Spinal cord (tissue), 9 donors: ENCODE measurements at regions not wholly inside any gene's neighbourhood (a gene's known extent, or its start where the extent isn't known, plus 50 kb on each side); places are given as distances from the start of the nearest gene placed in this dataset.
"Not testable (repeated sequence)": the region's sequence is repeated elsewhere in the genome, so short reads cannot be mapped to it uniquely, and the experiment has no call there.

ENCODE experiments used
- DNase-seq, 6 donors: peaks; one replicate each; pipeline versions ENCODE4 v3.0.0 to v3.0.0-alpha.2; 2013 to 2015; ENCODE audit warnings: low spot score in 6 of 6, low read depth in 4 of 6
- H3K27ac ChIP-seq: one replicate; pipeline ENCODE4 v1.5.1; 2013; ENCODE audit warnings: low read depth, low read length, control low read depth
- H3K27me3 ChIP-seq: one replicate; pipeline ENCODE4 v1.6.1; 2013; ENCODE audit warnings: low read length; ENCODE audit not compliant: control insufficient read depth, insufficient read depth
- H3K36me3 ChIP-seq: one replicate; pipeline ENCODE4 v1.6.1; 2013; ENCODE audit warnings: low read length; ENCODE audit not compliant: control insufficient read depth, insufficient read depth
- H3K4me1 ChIP-seq: one replicate; pipeline ENCODE4 v1.6.1; 2013; ENCODE audit warnings: low read length; ENCODE audit not compliant: control insufficient read depth, insufficient read depth
- H3K4me3 ChIP-seq: one replicate; pipeline ENCODE4 v1.5.1; 2013; ENCODE audit warnings: low read depth, low read length, control low read depth
- H3K9me3 ChIP-seq: one replicate; pipeline ENCODE4 v1.6.1; 2013; ENCODE audit warnings: low read length; ENCODE audit not compliant: control insufficient read depth, insufficient read depth
- WGBS: methylation state at CpG from one replicate; pipeline ENCODE4 v1.1.5; 2013; ENCODE audit warnings: missing lambda C conversion rate; ENCODE audit not compliant: insufficient coverage; 5-methylcytosine and 5-hydroxymethylcytosine counted together
- donor health status: healthy.

- WGBS, result 75% methylated on average over 5 of the region's 5 CpGs
- no peaks in the 10 kb centered on the region for H3K4me1 ChIP-seq
- H3K4me3 ChIP-seq, result no peak overlapping the region
- DNase-seq, result peak in 1 of 6 donors; percentile 63
- H3K27me3 ChIP-seq, result no peaks in the 10 kb centered on the region
- H3K9me3 ChIP-seq, result no peaks in the 10 kb centered on the region
- H3K36me3 ChIP-seq, result no peaks in the 10 kb centered on the region
- H3K27ac ChIP-seq, result no peak overlapping the region
Measured at GRCh38 chr1:56255516-56256152, 323.7 kb downstream of the PLPP3 start.

- Histone ChIP-seq H3K36me3 (no peaks in the 10 kb centered on the region), H3K9me3 (no peaks in the 10 kb centered on the region), H3K4me1 (no peaks in the 10 kb centered on the region), H3K27ac (no peak overlapping the region), H3K4me3 (no peak overlapping the region), H3K27me3 (no peaks in the 10 kb centered on the region)
- WGBS, result 100% methylated on average over 1 of the region's 2 CpGs
- no peak for DNase-seq
Measured at GRCh38 chr1:56254130-56254529, 325.2 kb downstream of the PLPP3 start.

- Histone ChIP-seq H3K4me1 (no peaks in the 10 kb centered on the region), H3K27ac (no peak overlapping the region), H3K4me3 (no peak overlapping the region), H3K9me3 (no peaks in the 10 kb centered on the region), H3K27me3 (no peaks in the 10 kb centered on the region), H3K36me3 (no peaks in the 10 kb centered on the region)
- WGBS, result 100% methylated on average over 1 of the region's 1 CpG
- DNase-seq, result no peak
Measured at GRCh38 chr1:56250809-56251208, 328.6 kb downstream of the PLPP3 start.

GRCh38 chr1:56249234-56249633, 330.1 kb downstream of the PLPP3 start:
- 76% methylated on average over 2 of the region's 2 CpGs for WGBS
- H3K36me3 ChIP-seq, result no peaks in the 10 kb centered on the region

GRCh38 chr1:56248138-56248537, 331.2 kb downstream of the PLPP3 start:
- no peaks in the 10 kb centered on the region for H3K27me3 ChIP-seq
- H3K36me3 ChIP-seq, result no peaks in the 10 kb centered on the region
- H3K9me3 ChIP-seq, result no peaks in the 10 kb centered on the region
- H3K27ac ChIP-seq, result no peak overlapping the region
- no peaks in the 10 kb centered on the region for H3K4me1 ChIP-seq
- no CpG with 5 or more reads among the region's 1 CpG for WGBS
- no peak for DNase-seq
- no peak overlapping the region for H3K4me3 ChIP-seq

More at GRCh38 chr1:56249234-56249633, 330.1 kb downstream of the PLPP3 start:
- H3K27me3 ChIP-seq, result no peaks in the 10 kb centered on the region
- H3K9me3 ChIP-seq, result no peaks in the 10 kb centered on the region
- H3K4me3 ChIP-seq, result no peak overlapping the region
- H3K4me1 ChIP-seq, result no peaks in the 10 kb centered on the region
- DNase-seq, result no peak
- no peak overlapping the region for H3K27ac ChIP-seq

- DNase-seq, H3K27me3 ChIP-seq, H3K9me3 ChIP-seq, H3K36me3 ChIP-seq, H3K4me1 ChIP-seq, H3K27ac ChIP-seq, H3K4me3 ChIP-seq: not testable (repeated sequence)
- WGBS, result no CpG with 5 or more reads among the region's 2 CpGs
Measured at GRCh38 chr1:56246726-56247125, 332.6 kb downstream of the PLPP3 start.

GRCh38 chr1:56240400-56240799, 339.0 kb downstream of the PLPP3 start:
- no peak overlapping the region for H3K27ac ChIP-seq
- H3K9me3 ChIP-seq, result peaks cover 4% of the 10 kb centered on the region
- H3K36me3 ChIP-seq, result no peaks in the 10 kb centered on the region
- H3K27me3 ChIP-seq, result no peaks in the 10 kb centered on the region
- H3K4me1 ChIP-seq, result no peaks in the 10 kb centered on the region
- no peak overlapping the region for H3K4me3 ChIP-seq
- no peak for DNase-seq
- no CpG with 5 or more reads among the region's 1 CpG for WGBS

GRCh38 chr1:56237491-56238064, 341.8 kb downstream of the PLPP3 start:
- H3K4me1 ChIP-seq, result no peaks in the 10 kb centered on the region
- no peaks in the 10 kb centered on the region for H3K27me3 ChIP-seq
- peaks cover 4% of the 10 kb centered on the region for H3K9me3 ChIP-seq
- H3K36me3 ChIP-seq, result no peaks in the 10 kb centered on the region
- H3K4me3 ChIP-seq, result no peak overlapping the region
- 100% methylated on average over 2 of the region's 4 CpGs for WGBS
- H3K27ac ChIP-seq, result no peak overlapping the region
- no peak for DNase-seq

GRCh38 chr1:56236688-56237087, 342.7 kb downstream of the PLPP3 start:
- Histone ChIP-seq H3K9me3 (peaks cover 2% of the 10 kb centered on the region), H3K27ac (no peak overlapping the region), H3K4me1 (no peaks in the 10 kb centered on the region), H3K27me3 (no peaks in the 10 kb centered on the region), H3K4me3 (no peak overlapping the region), H3K36me3 (no peaks in the 10 kb centered on the region)
- WGBS, result 100% methylated on average over 1 of the region's 4 CpGs
- no peak for DNase-seq

- Histone ChIP-seq H3K27ac (no peak overlapping the region), H3K4me3 (no peak overlapping the region), H3K36me3 (no peaks in the 10 kb centered on the region), H3K4me1 (no peaks in the 10 kb centered on the region), H3K27me3 (no peaks in the 10 kb centered on the region), H3K9me3 (no peaks in the 10 kb centered on the region)
- WGBS, result 100% methylated on average over 1 of the region's 2 CpGs
- no peak for DNase-seq
Measured at GRCh38 chr1:56235909-56236510, 343.4 kb downstream of the PLPP3 start.
